ENCODE measurements at regions not wholly inside any gene's neighbourhood (a gene's known extent, or its start where the extent isn't known, plus 50 kb on each side); places are given as distances from the start of the nearest gene placed in this dataset.
"Not testable (repeated sequence)": the region's sequence is repeated elsewhere in the genome, so short reads cannot be mapped to it uniquely, and the experiment has no call there.

DNA sequence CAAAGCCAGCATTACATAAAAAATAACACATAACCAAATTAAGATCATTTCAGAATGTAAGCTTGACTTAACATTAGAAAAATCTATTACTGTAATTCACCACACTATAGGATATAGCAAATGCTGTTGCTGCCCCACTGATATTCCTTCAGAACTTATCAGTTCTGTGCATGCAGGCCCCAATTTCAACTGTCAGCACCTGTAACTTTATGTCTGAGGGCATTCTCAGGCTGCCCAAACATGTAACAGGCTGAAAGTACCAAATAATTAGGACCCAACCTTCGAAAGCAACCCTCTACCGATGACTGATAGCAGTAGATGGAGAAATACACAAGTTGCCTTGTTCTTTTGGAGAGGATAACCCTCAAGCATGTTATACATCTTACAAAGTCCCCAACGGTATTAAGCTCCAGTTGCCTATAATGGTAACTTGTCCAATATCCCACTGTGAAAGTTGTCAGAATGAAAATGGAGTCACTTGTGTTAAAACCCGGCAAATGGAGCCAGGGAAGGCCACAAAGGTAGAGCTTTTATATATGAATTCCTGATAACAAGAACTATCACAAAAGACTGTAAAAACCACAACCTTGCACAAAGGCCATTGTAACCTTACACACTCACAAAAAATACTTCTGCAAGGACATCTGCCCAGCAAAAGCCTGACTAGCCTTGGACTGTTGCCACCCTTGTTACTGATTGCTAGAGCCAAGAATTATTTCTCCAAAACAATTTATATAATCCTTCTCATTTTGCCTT, 66.9 kb upstream of the ZNF746 start:
- Histone ChIP-seq H3K36me3 (ENCODE audit: control insufficient read depth, insufficient read depth, low read length) (peaks cover 2% of the 10 kb centered on the region), H3K27me3 (ENCODE audit: control insufficient read depth, insufficient read depth, low read length) (no peaks in the 10 kb centered on the region), H3K4me3 (ENCODE audit: low read depth, low read length) (no peak overlapping the region)
- no peak for DNase-seq (ENCODE audit: low read depth)
- TF ChIP-seq, protein P1, sequence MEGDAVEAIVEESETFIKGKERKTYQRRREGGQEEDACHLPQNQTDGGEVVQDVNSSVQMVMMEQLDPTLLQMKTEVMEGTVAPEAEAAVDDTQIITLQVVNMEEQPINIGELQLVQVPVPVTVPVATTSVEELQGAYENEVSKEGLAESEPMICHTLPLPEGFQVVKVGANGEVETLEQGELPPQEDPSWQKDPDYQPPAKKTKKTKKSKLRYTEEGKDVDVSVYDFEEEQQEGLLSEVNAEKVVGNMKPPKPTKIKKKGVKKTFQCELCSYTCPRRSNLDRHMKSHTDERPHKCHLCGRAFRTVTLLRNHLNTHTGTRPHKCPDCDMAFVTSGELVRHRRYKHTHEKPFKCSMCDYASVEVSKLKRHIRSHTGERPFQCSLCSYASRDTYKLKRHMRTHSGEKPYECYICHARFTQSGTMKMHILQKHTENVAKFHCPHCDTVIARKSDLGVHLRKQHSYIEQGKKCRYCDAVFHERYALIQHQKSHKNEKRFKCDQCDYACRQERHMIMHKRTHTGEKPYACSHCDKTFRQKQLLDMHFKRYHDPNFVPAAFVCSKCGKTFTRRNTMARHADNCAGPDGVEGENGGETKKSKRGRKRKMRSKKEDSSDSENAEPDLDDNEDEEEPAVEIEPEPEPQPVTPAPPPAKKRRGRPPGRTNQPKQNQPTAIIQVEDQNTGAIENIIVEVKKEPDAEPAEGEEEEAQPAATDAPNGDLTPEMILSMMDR (IDR thresholded peaks at IDR 0.05; ENCODE audit: insufficient read depth, low read length, poor library complexity, severe bottlenecking) = no peak

DNA sequence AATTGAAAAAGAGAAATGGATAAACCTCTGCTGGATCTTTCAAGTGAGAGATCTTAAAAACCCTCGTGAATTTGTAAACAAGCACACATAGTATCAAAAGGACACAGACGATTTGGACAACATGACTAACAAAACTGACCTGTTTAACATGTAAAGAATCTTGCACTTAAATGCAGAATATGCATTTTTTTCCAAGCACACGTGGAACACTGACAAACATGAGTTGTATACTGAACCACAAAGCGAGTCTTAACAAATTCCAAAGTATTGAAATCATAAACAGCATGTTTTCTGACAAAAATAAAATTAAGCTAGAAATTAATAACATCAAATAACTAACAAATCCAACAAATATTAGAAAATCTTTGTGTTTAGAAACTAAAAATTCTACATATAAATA, 65.0 kb upstream of the ZNF746 start:
- Histone ChIP-seq H3K27me3 (ENCODE audit: control insufficient read depth, insufficient read depth, low read length) (no peaks in the 10 kb centered on the region), H3K36me3 (ENCODE audit: control insufficient read depth, insufficient read depth, low read length) (peaks cover 2% of the 10 kb centered on the region), H3K4me3 (ENCODE audit: low read depth, low read length) (no peak overlapping the region)
- TF ChIP-seq, protein P1 (IDR thresholded peaks at IDR 0.05; ENCODE audit: insufficient read depth, low read length, poor library complexity, severe bottlenecking) = no peak
- DNase-seq (ENCODE audit: low read depth) = no peak

DNA sequence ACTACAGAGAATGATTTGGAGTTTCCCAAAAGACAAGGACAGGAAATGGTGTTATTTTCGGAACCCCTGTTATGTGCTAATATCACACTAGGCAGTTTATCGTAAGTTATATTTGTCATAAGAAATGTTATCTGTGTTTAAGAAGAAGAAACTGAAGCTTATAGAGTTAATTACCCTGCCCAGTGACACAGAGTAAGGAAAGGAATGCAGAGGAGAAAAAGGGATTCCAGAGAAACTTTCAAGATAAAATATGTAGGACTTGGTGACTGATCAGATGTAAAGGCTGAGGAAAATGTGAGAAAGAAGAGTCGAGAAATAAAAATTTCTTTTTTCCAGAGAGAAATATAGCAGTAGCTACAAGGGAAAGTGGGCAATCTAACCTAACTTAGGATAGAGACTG, 63.5 kb upstream of the ZNF746 start:
- DNase-seq (ENCODE audit: low read depth) = no peak
- TF ChIP-seq, protein P1 (IDR thresholded peaks at IDR 0.05; ENCODE audit: insufficient read depth, low read length, poor library complexity, severe bottlenecking) = no peak

DNA sequence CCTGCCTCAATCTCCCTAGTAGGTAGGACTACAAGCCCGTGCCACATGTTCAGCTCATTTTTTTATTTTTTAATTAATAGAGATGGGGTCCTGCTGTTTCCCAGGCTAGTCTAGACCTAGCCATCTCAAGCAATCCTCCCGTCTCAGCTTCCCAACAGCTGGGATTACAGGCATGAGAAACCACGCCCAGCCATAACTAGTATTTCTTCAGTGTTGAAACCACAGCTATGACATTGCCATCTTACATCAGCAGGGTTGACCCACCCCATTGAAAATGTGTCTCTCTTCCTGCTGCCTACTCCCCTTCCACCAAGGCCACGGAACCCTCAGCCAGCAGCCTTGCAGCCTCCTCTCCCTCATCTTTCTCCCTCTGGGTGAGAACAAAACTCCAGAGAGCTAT, 62.1 kb upstream of the ZNF746 start:
- TF ChIP-seq, protein P1 (IDR thresholded peaks at IDR 0.05; ENCODE audit: insufficient read depth, low read length, poor library complexity, severe bottlenecking) = no peak

More for the DNA sequence above, 63.5 kb upstream of the ZNF746 start:
- no peak overlapping the region for H3K4me3 ChIP-seq (ENCODE audit: low read depth, low read length)
- H3K27me3 ChIP-seq (ENCODE audit: control insufficient read depth, insufficient read depth, low read length) = no peaks in the 10 kb centered on the region
- H3K36me3 ChIP-seq (ENCODE audit: control insufficient read depth, insufficient read depth, low read length) = peaks cover 2% of the 10 kb centered on the region

DNA sequence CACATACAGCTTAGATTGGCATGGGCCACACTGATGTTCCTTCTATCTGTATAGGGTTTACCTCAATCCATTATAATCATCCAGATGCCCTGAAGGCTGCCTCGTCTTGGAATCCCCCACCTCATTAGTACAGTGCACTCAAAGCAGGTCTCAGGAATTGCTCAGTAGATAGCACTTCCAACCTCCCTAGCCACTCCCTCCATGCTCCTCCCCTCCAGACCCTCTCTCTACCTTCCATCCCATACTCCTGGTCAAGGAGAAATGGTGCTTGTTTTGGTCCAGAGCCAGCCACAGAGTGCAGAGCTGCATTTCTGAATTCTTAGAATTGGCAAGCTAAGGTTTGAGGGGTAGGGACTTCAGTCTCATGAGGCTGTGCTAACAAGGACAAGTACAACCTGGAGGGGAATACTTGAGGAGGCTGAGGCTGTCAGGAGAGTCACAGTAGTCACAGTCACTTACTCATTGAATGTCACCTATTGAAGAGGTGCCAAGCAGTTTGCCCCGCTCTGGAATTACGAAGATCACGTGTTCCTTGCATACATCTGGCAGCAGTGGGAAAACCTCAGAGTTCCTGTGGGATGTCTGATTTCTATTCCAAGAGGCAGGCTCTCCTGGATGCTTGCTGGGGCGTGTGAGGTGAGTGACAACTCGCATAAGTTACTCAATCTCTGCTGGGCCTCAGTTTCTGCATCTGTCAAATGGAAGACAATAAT, 60.7 kb upstream of the ZNF746 start:
- Histone ChIP-seq H3K4me3 (ENCODE audit: low read depth, low read length) (no peak overlapping the region), H3K27me3 (ENCODE audit: control insufficient read depth, insufficient read depth, low read length) (no peaks in the 10 kb centered on the region), H3K36me3 (ENCODE audit: control insufficient read depth, insufficient read depth, low read length) (peaks cover 2% of the 10 kb centered on the region)
- no peak for DNase-seq (ENCODE audit: low read depth)
- TF ChIP-seq, protein P1 (IDR thresholded peaks at IDR 0.05; ENCODE audit: insufficient read depth, low read length, poor library complexity, severe bottlenecking) = no peak

More for the DNA sequence above, 62.1 kb upstream of the ZNF746 start:
- H3K36me3 ChIP-seq (ENCODE audit: control insufficient read depth, insufficient read depth, low read length) = peaks cover 2% of the 10 kb centered on the region
- no peaks in the 10 kb centered on the region for H3K27me3 ChIP-seq (ENCODE audit: control insufficient read depth, insufficient read depth, low read length)
- H3K4me3 ChIP-seq (ENCODE audit: low read depth, low read length) = no peak overlapping the region
- no peak for DNase-seq (ENCODE audit: low read depth)

DNA sequence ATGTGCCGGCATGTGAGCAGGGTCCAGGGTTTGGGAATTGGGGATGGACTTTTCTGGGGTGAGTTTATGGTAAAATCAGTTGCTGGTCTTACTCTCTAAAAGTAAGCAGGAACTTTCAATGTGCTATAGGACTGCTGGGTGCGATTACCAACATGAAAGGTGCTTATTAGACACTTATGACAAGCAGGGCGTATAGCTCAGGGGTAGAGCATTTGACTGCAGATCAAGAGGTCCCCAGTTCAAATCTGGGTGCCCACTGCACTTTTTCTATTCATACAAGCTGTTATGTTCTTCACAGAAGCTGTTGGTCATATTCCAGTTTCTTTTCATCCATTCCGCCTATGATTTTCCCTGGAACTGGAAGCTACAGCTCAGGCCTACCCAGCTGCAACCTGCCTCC, 58.9 kb upstream of the ZNF746 start:
- H3K36me3 ChIP-seq (ENCODE audit: control insufficient read depth, insufficient read depth, low read length); DNase-seq (ENCODE audit: low read depth); H3K27me3 ChIP-seq (ENCODE audit: control insufficient read depth, insufficient read depth, low read length): not testable (repeated sequence)

DNA sequence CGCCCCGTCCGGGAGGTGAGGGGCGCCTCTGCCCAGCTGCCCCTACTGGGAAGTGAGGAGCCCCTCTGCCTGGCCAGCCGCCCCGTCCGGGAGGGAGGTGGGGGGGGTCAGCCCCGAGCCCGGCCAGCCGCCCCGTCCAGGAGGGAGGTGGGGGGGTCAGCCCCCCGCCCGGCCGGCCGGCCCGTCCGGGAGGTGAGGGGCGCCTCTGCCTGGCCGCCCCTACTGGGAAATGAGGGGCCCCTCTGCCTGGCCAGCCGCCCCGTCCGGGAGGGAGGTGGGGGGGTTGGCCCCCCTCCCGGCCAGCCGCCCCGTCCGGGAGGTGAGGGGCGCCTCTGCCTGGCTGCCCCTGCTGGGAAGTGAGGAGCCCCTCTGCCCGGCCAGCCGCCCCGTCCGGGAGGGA, 57.2 kb upstream of the ZNF746 start:
- not testable (repeated sequence) for H3K36me3 ChIP-seq (ENCODE audit: control insufficient read depth, insufficient read depth, low read length)

More for the DNA sequence above, 58.9 kb upstream of the ZNF746 start:
- not testable (repeated sequence) for H3K4me3 ChIP-seq (ENCODE audit: low read depth, low read length)

DNA sequence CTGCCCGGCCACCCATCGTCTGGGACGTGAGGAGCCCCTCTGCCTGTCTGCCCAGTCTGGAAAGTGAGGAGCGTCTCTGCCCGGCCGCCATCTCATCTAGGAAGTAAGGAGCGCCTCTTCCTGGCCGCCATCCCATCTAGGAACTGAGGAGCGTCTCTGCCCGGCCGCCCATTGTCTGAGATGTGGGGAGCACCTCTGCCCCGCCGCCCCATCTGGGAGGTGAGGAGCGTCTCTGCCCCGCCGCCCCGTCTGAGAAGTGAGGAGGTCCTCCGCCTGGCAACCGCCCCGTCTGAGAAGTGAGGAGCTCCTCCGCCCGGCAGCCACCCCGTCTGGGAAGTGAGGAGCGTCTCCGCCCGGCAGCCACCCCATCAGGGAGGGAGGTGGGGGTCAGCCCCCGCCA, 56.4 kb upstream of the ZNF746 start:
- not testable (repeated sequence) for H3K4me3 ChIP-seq (ENCODE audit: low read depth, low read length); DNase-seq (ENCODE audit: low read depth); H3K27me3 ChIP-seq (ENCODE audit: control insufficient read depth, insufficient read depth, low read length); H3K36me3 ChIP-seq (ENCODE audit: control insufficient read depth, insufficient read depth, low read length)

More for the DNA sequence above, 57.2 kb upstream of the ZNF746 start:
- DNase-seq (ENCODE audit: low read depth); H3K4me3 ChIP-seq (ENCODE audit: low read depth, low read length); H3K27me3 ChIP-seq (ENCODE audit: control insufficient read depth, insufficient read depth, low read length): not testable (repeated sequence)
